ENCODE measurements at regions not wholly inside any gene's neighbourhood (a gene's known extent, or its start where the extent isn't known, plus 50 kb on each side); places are given as distances from the start of the nearest gene placed in this dataset.

GRCh38 chr16:52298769-52299168 is 248.2 kb downstream of the TOX3 start:
- no peak for TF ChIP-seq CTCF (IDR thresholded peaks at IDR 0.05)
- no peak for TF ChIP-seq EP300 (IDR thresholded peaks at IDR 0.05; ENCODE audit: low read depth)
- no peak for TF ChIP-seq POLR2AphosphoS5 (IDR thresholded peaks at IDR 0.05)

Data from transverse colon (tissue), 4 donors.